A549 (cell line): ENCODE measurements at regions not wholly inside any gene's neighbourhood (a gene's known extent, or its start where the extent isn't known, plus 50 kb on each side); places are given as distances from the start of the nearest gene placed in this dataset.

Experiments used
- ATAC-seq, 2 experiments: fragments of 200-7000 bp in 1 of 2; fragments of >200 bp in 1 of 2; cut with Nextera tagmentation in 1 of 2; cut with Tn5 transposase in 1 of 2; 3 replicates each; pipeline versions ENCODE4 v1.8.0 to v1.9.1; 2018 to 2020; ENCODE audit warnings: mild to moderate bottlenecking in 1 of 2, moderate library complexity in 1 of 2
- CTCF ChIA-PET: fragments of 300-600 bp; sonication (Branson Sonifier 250); formaldehyde crosslinking; extraction: SDS; loops from one replicate; lab custom pipeline; 2021; ENCODE audit warnings: antibody characterized with exemption, inconsistent platforms; lab: Yijun Ruan, JAX
- POLR2A ChIA-PET: fragments of 350-600 bp; formaldehyde crosslinking; extraction: SDS; loops from one replicate; lab custom pipeline; 2021; ENCODE audit warnings: antibody characterized with exemption, inconsistent platforms; lab: Yijun Ruan, JAX
- DNase-seq, 2 experiments: peaks; one replicate each; pipeline versions ENCODE4 v3.0.0 to v3.0.0-alpha.2; 2011 to 2016; ENCODE audit warnings: low read depth in 1 of 2, low spot score in 1 of 2
- FAIRE-seq: peaks from 2 replicates; lab custom pipeline; 2011; peaks lifted over from hg19 to GRCh38; lab: Jason Lieb, UNC
- H3K27ac ChIP-seq, 2 experiments: fragments of >200 bp; sonication (Bioruptor Twin); formaldehyde crosslinking; 3 replicates each; pipeline ENCODE4 v1.5.1; 2016 to 2017
- H3K4me1 ChIP-seq: fragments of >200 bp; sonication (Bioruptor Twin); formaldehyde crosslinking; 3 replicates; pipeline ENCODE4 v1.6.1; 2016
- H3K4me2 ChIP-seq: fragments of >200 bp; sonication (Bioruptor Twin); formaldehyde crosslinking; 3 replicates; pipeline ENCODE4 v1.6.1; 2016
- H3K4me3 ChIP-seq: fragments of >200 bp; sonication (Bioruptor Twin); formaldehyde crosslinking; 3 replicates; pipeline ENCODE4 v1.5.1; 2016
- H3K9me3 ChIP-seq: fragments of >200 bp; sonication (Bioruptor Twin); formaldehyde crosslinking; 3 replicates; pipeline ENCODE4 v1.6.1; 2016
- BCL3 ChIP-seq: fragments of >200 bp; sonication (Bioruptor Twin); formaldehyde crosslinking; IDR thresholded peaks from 3 replicates; pipeline ENCODE4 v1.6.1; 2016
- BHLHE40 ChIP-seq: IDR thresholded peaks from 2 replicates; pipeline ENCODE4 v1.6.1; 2012; ENCODE audit warnings: low read depth, low read length, inconsistent platforms
- CHD4 ChIP-seq: fragments of 200-600 bp; sonication (generic); IDR thresholded peaks from 2 replicates; pipeline ENCODE4 v1.6.1; 2016; ENCODE audit warnings: antibody characterized with exemption, mild to moderate bottlenecking, borderline replicate concordance
- CTCF ChIP-seq: fragments of >200 bp; sonication (Bioruptor Twin); formaldehyde crosslinking; IDR thresholded peaks from 3 replicates; pipeline ENCODE4 v1.5.1; 2016
- EHF ChIP-seq: fragments of 250-450 bp; sonication (Bioruptor Pico); IDR thresholded peaks from 2 replicates; pipeline ENCODE4 v1.5.0; 2020; ENCODE audit warnings: mild to moderate bottlenecking
- EHMT2 ChIP-seq: fragments of 200-600 bp; sonication (generic); IDR thresholded peaks from 2 replicates; pipeline ENCODE4 v1.6.1; 2016; ENCODE audit warnings: antibody characterized with exemption, low read depth, mild to moderate bottlenecking, moderate library complexity
- ELK1 ChIP-seq: fragments of 150-350 bp; IDR thresholded peaks from 2 replicates; pipeline ENCODE4 v1.6.1; 2014; ENCODE audit warnings: low read depth, mild to moderate bottlenecking, low read length
- ESRRA ChIP-seq: fragments of 150-350 bp; IDR thresholded peaks from 2 replicates; pipeline ENCODE4 v1.6.1; 2014; ENCODE audit warnings: mild to moderate bottlenecking, low read length, borderline replicate concordance
- FOSB ChIP-seq: fragments of 250-450 bp; sonication (Bioruptor Pico); IDR thresholded peaks from 2 replicates; pipeline ENCODE4 v1.5.0; 2020; ENCODE audit warnings: mild to moderate bottlenecking, moderate library complexity
- GATA3 ChIP-seq: IDR thresholded peaks from 2 replicates; pipeline ENCODE4 v1.6.1; 2012; ENCODE audit warnings: borderline replicate concordance
- HEYL ChIP-seq: fragments of 250-450 bp; sonication (Bioruptor Pico); IDR thresholded peaks from 2 replicates; pipeline ENCODE4 v1.8.0; 2021; ENCODE audit warnings: mild to moderate bottlenecking, moderate library complexity
- KDM1A ChIP-seq: fragments of 200-600 bp; sonication (generic); IDR thresholded peaks from 2 replicates; pipeline ENCODE4 v1.6.1; 2016; ENCODE audit warnings: low read depth, mild to moderate bottlenecking
- NFE2L2 ChIP-seq: fragments of 150-350 bp; conservative IDR thresholded peaks from 2 replicates; pipeline ENCODE4 v1.6.1; 2014; ENCODE audit warnings: low read length
- PBX3 ChIP-seq: IDR thresholded peaks from 2 replicates; pipeline ENCODE4 v1.6.1; 2012
- RAD21 ChIP-seq, 2 experiments: fragments of >200 bp in 1 of 2; sonication (Bioruptor Twin) in 1 of 2; formaldehyde crosslinking in 1 of 2; IDR thresholded peaks in 1 of 2; conservative IDR thresholded peaks in 1 of 2; 2 replicates in 1 of 2; 3 replicates in 1 of 2; pipeline ENCODE4 v1.6.1; 2012 to 2018; ENCODE audit warnings: inconsistent platforms in 1 of 2
- REST ChIP-seq: fragments of 200-600 bp; sonication (generic); IDR thresholded peaks from 2 replicates; pipeline ENCODE4 v1.6.1; 2016; ENCODE audit warnings: antibody characterized with exemption, mild to moderate bottlenecking, moderate library complexity
- RFX5 ChIP-seq: fragments of 450-650 bp; IDR thresholded peaks from 2 replicates; pipeline ENCODE4 v1.7.1; 2014; ENCODE audit warnings: antibody characterized with exemption, mild to moderate bottlenecking, moderate library complexity
- RNF2 ChIP-seq: fragments of 200-600 bp; sonication (generic); IDR thresholded peaks from 2 replicates; pipeline ENCODE4 v1.6.1; 2016; ENCODE audit warnings: low read depth, mild to moderate bottlenecking, antibody characterized with exemption, moderate library complexity, borderline replicate concordance
- TP53 ChIP-seq: fragments of 250-450 bp; sonication (Bioruptor Pico); IDR thresholded peaks from 2 replicates; pipeline ENCODE4 v1.5.0; 2021; ENCODE audit warnings: mild to moderate bottlenecking, moderate library complexity
- USF2 ChIP-seq: fragments of 450-650 bp; IDR thresholded peaks from 2 replicates; pipeline ENCODE4 v1.6.1; 2014; ENCODE audit warnings: antibody characterized with exemption
- ZNF302 ChIP-seq: fragments of 250-450 bp; sonication (Bioruptor Pico); IDR thresholded peaks from 2 replicates; pipeline ENCODE4 v1.9.0; 2021; ENCODE audit warnings: inconsistent platforms, mild to moderate bottlenecking, moderate library complexity
- WGBS: methylation state at CpG from one replicate; pipeline ENCODE4 v1.1.6; 2017; ENCODE audit errors: missing lambda C conversion rate; 5-methylcytosine and 5-hydroxymethylcytosine counted together

- Histone ChIP-seq H3K27ac (no peak overlapping the region), H3K4me2 (no peak overlapping the region), H3K4me1 (no peaks in the 10 kb centered on the region), H3K9me3 (no peaks in the 10 kb centered on the region), H3K4me3 (no peak overlapping the region)
- POLR2A ChIA-PET = no interaction called here
- TF ChIP-seq ELK1 (no peak), ZNF302 (CRISPR knock-in tag) (no peak), EHMT2 (no peak), PBX3 (no peak), EHF (CRISPR knock-in tag) (no peak)
- FAIRE-seq (no peak), ATAC-seq (no peak), DNase-seq (peak in 1 of 2 experiments; percentile 3)
- CTCF ChIA-PET = interaction anchor here (0.9 kb wide), 1 partner anchor 185 kb away, joined by 5 read pairs; no protein-coding TSS in a partner anchor
- 3% methylated on average over 6 of the region's 6 CpGs for WGBS
Measured at GRCh38 chrX:66914080-66914479, 275.2 kb upstream of the EDA2R start.

- no peak for FAIRE-seq
- Histone ChIP-seq H3K27ac (no peak overlapping the region), H3K4me2 (no peak overlapping the region), H3K9me3 (no peaks in the 10 kb centered on the region), H3K4me1 (no peaks in the 10 kb centered on the region), H3K4me3 (no peak overlapping the region)
- TF ChIP-seq RFX5 = no peak
- no peak for TF ChIP-seq REST
- TF ChIP-seq HEYL = no peak
- TF ChIP-seq NFE2L2 = no peak
- no peak for TF ChIP-seq BCL3
- TF ChIP-seq CTCF = no peak
- no peak for TF ChIP-seq RAD21 (conservative IDR thresholded peaks at IDR 0.05 in 1 of 2, IDR thresholded peaks at IDR 0.05 in 1 of 2)
- no peak for TF ChIP-seq ESRRA
- no peak for TF ChIP-seq EHF (CRISPR knock-in tag)
- TF ChIP-seq GATA3 = no peak
- TF ChIP-seq RNF2 = no peak
- no peak for TF ChIP-seq PBX3
- no peak for TF ChIP-seq KDM1A
- TF ChIP-seq CHD4 = no peak
- no peak for TF ChIP-seq TP53 (CRISPR knock-in tag)
- no peak for TF ChIP-seq USF2
- no peak for TF ChIP-seq FOSB (CRISPR knock-in tag)
- TF ChIP-seq BHLHE40 = no peak
- no peak for DNase-seq
- POLR2A ChIA-PET = no interaction called here
- ATAC-seq = no peak
- 10% methylated on average over 2 of the region's 2 CpGs for WGBS
- CTCF ChIA-PET = no interaction called here
Measured at GRCh38 chrX:66912417-66912816, 273.5 kb upstream of the EDA2R start.
